GM21825 (cell line): ENCODE measurements at regions not wholly inside any gene's neighbourhood (a gene's known extent, or its start where the extent isn't known, plus 50 kb on each side); places are given as distances from the start of the nearest gene placed in this dataset.

Experiments
- ATAC-seq: cut with Tn5 transposase; IDR thresholded peaks from one replicate; pipeline ENCODE4 v1.9.1; 2021; ENCODE audit warnings: mild to moderate bottlenecking, moderate library complexity; ENCODE audit not compliant: unreplicated experiment

- ATAC-seq, result no peak
Measured at GRCh38 chr3:74059923-74060600, 435.3 kb upstream of the PDZRN3 start.

GRCh38 chr3:74059301-74059922 is 434.7 kb upstream of the PDZRN3 start:
- ATAC-seq, result no peak

DNA sequence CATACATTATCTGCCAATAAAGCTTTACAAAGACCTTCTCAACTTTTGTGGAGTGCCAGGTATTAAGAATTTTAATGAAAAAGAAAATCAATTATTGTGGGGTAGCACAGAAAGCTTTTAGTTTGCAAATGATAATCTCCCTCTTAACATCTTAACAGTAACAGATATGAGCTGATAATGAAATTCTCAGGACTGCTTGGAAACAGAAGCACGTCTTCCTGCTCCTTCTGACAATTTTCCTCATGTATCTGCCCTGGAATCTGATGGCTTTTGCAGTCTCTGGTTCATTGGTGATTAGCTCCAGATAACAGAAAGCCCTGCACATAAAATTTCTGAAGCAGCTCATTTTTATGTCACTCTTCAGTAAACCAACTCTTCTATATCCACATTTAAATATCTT is 432.4 kb upstream of the PDZRN3 start:
- ATAC-seq, result no peak

DNA sequence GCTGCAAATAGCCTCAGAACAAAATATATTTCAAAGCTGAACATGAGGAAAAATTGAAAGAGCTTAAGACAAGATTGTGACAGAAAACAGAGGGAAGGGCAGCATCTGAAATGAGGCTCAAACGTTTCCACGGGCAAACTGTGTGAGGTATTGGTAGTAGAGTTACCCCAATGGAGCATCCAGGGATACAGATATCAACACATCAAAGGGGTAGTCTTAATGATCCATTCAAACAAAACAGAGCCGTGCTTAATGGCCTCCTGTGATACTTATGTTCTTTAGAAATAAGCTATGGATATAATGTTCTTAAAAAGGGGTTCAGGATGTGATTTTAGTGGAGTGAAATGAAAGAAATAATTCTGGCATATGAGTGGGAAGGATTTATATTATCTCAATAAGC is 430.3 kb upstream of the PDZRN3 start:
- ATAC-seq, result no peak

- ATAC-seq, result no peak
Measured at GRCh38 chr3:74054566-74054965, 429.8 kb upstream of the PDZRN3 start.

DNA sequence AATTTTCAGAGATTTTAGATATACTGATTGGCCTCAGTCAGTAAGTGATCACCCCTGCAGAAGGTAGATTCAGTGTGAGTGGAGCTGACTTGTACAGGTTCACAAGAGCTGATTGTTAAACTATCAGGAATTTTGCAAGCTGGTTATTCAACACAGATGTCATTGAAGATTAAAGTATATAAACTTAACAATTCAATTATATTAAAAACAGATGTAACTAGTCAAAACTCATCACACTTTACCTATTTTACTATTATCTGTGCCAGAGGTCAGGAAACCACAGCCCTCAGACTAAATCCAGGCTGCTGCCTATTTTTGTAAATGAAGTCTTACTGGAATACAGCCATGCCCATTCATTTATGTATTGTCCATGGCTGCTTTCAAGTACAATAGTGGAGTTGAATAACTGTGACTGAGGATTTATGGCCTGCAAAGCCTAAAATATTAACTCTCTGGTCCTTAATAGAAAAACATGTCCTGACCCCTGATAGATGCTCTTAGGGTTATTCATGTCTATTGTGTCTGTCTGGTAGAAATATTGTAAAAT is 429.3 kb upstream of the PDZRN3 start:
- ATAC-seq, result no peak

- ATAC-seq, result no peak
Measured at GRCh38 chr3:74049444-74049843, 424.7 kb upstream of the PDZRN3 start.

GRCh38 chr3:74048699-74049098 is 424.0 kb upstream of the PDZRN3 start:
- no peak for ATAC-seq

GRCh38 chr3:74045000-74045399 is 420.3 kb upstream of the PDZRN3 start:
- ATAC-seq, result no peak

GRCh38 chr3:74041068-74041675 is 416.4 kb upstream of the PDZRN3 start:
- no peak for ATAC-seq

DNA sequence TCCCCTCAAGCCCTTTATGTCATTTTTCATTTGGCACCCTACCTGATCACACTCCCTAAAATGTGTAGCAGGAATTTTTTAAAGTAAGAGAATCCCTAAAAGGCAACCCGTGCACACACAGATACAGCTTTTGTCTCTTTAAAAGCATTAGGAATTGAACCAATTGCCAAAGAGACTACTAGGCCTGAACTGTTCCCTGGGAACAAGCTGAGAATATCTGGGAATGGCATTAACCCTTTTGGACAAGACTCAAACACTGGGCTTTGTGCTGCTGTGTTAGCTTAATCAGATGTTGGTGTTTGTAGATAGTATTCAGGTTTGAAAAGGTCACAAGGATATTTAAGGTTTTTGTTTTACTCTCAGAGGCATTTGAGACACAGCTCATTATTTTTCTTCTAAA is 414.4 kb upstream of the PDZRN3 start:
- no peak for ATAC-seq

GRCh38 chr3:74036568-74036967 is 411.8 kb upstream of the PDZRN3 start:
- ATAC-seq, result no peak

DNA sequence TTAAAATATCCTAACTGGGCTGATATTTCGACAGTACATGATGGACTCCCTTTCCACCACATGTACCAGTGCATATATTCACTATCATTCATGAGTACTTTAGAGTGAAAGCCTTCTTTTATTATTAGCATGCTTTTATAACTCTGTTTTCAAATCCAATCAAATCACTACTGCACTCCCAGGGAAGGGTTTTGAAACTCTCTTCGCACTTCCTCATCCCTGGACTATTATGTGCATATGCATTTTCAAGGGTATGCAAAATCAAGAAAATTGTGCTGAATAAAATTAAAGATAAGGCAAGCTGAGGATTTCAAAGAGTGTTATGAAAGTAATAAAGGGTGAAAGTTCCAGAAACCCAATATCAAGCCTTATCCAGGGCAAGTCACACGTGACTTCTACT is 411.4 kb upstream of the PDZRN3 start:
- no peak for ATAC-seq

- no peak for ATAC-seq
Measured at GRCh38 chr3:74033806-74034205, 409.1 kb upstream of the PDZRN3 start.

DNA sequence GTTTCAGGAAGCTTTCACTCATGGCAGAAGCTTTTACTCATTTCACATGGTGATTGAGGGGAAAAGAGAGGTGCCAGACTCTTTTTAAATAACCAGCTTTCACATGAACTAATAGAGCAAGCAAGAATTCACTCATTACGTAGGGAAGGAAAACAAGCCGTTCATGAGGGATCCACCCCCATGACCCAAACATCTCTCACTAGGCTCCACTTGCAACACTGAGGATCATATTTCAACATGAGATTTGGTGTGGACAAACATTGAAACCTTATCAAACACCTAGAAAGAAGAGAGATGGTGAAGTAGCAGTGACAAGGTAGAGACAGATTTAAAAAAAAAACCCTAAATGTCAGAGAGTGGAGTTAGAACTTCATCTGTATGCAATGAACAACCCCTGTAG is 408.6 kb upstream of the PDZRN3 start:
- ATAC-seq, result no peak

- ATAC-seq, result no peak
Measured at GRCh38 chr3:74027121-74027520, 402.4 kb upstream of the PDZRN3 start.

DNA sequence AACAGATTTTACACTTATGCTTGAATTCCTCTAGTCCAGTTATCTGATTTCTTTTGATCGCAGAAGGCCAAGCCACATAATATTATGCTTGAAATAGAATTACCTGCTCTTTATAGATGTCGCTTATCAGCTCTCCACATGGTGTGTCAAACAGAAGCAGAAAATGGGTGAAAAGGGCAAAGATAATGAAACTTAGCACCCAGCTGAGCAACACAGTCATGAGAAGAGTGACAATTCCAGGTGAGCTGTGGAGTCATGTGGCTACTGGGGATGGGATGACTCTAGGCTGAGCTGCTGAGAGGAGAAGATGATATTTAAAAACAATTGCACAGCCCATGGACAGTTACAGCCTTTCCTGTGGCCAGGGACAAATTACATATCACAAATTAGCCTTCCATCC is 398.7 kb upstream of the PDZRN3 start:
- no peak for ATAC-seq

DNA sequence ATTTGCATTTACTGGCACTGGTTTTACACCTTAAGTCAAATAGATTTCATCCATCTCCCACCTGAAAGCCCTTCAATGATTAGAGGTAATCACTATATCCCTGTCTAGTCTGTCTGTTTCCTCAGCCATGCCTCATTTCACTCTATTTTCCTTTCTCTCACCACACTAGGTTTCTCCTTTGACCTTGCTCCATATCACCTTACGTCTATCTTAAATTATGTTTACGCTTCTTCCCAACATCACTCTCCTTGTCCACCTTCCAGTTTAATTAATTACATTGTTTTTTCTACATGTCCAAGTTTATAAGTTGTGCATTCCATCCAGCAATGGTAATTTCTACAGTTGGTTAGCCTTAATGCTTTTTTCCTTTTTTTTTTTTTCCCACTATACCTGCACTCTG is 396.7 kb upstream of the PDZRN3 start:
- no peak for ATAC-seq

DNA sequence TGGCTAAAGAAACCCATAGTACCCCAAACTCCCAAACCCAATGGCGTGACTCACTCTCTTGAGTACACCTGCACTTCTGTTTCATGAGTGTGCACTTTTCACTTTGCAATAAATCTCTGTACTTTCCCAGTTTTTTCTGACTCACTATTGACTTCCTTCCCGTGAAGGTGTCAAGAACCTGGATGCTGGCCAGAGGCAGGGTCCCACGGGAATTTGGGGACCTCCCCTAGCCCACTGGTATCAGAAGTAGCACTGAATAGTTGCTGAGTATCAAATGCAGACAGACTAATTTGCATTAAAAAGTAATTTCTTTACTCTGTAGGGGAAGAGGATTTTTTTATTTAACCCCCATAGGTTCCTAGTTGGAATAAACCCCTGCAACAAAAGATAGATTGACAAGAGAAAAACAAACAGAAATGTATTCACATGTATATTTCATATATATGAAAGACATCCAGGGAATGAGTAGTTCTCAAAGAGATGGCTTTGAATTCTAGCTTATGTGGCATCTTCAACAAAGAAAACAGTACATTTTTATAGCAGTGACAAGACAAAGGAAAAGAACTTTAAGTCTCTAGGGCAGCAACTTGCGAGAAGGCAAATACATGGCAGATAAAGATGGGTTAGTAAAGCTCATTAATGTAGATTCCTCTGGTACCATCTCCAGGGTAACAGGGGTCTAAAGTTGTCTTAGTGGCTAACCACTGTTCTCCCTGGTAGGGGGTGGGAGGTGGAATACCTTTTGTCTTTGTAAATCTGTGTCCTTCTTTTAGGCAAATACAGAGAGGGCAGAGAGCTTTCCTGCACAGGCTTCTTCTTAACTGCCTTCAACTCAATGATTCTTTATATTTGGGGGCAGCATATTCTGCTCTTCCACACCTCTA is 385.5 kb upstream of the PDZRN3 start:
- ATAC-seq, result no peak

GRCh38 chr3:74004386-74004785 is 379.6 kb upstream of the PDZRN3 start:
- ATAC-seq, result no peak

- ATAC-seq, result no peak
Measured at GRCh38 chr3:74003734-74004133, 379.0 kb upstream of the PDZRN3 start.
